ENCODE measurements at regions not wholly inside any gene's neighbourhood (a gene's known extent, or its start where the extent isn't known, plus 50 kb on each side); places are given as distances from the start of the nearest gene placed in this dataset.
"Not testable (repeated sequence)": the region's sequence is repeated elsewhere in the genome, so short reads cannot be mapped to it uniquely, and the experiment has no call there.

DNA sequence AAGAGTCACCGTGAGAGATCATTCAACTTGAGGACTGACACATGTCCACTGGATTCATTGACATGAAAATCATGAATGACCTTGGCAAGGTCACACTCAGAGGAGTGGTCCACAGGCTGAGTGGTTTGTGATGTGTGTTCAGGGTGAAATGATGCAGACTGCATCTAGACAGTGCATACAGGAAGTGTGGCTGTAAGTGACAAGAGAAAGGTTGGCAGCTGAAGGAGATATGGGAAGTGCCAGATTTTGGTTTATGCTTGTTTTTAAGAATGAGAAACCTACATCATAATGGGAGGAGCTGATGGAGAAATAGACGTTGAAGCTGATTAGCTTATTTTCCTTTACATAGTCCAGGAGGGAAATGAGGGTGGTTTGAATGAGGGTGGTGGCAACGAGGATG, 64.8 kb upstream of the VIPR2 start:
- DNase-seq (ENCODE audit: low spot score), result no peak

DNA sequence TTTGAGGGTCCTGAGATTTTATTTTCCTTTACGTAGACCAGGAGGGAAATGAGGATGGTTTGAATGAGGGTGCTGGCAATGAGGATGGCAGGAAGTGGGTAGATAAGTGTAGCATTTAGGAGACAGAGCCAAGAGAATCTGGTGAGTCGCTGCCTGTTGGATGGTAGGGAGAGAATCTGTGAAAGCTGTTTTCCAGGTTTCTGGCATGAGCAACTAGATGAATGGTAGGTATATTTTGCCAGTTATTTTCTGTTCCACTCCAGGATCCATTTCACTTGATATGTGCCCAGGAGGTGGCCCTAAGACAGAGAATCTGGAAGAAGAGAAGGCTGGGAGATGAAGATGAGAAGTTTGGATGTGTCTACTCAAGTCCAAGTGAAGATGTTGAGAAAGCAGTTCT, 63.3 kb upstream of the VIPR2 start:
- DNase-seq (ENCODE audit: low spot score), result no peak

DNA sequence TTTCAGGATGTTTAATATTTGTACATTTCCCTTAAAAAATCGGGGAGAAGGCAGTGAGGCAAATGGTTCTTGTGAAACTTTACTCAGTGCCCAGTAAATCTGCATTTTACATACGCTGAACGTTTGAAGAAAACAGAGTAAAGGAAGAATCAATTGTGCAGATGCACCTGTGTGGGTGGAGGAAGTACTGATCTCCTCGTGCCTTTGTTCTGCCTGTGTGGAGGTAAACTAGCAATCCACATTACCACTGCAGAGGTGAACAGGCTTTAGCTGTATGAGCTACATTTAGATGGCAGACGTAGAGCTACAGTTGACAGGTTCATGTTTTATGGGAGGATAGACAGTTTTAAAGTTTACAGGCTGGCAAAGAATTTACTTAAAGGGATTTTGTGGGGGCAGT, 62.7 kb upstream of the VIPR2 start:
- DNase-seq (ENCODE audit: low spot score), result no peak

DNA sequence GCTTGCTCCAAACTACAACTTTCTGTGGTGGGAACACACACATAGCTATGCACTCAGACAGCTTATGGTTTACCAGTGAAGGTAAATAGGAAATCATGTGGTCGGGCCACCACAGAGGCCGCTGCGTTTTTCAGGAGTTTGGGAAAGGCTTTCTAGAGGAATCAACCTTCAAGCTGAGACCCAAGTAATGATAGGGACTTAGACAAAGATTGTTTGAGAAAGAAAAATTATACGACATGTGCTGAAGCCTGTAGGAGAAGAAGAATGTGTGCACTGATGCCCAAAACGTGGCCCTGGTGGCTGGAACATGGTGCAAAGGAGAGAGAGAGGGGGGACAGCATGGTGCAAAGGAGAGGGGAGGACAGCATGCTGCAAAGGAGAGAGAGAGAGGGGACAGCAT, 61.2 kb upstream of the VIPR2 start:
- no peak for DNase-seq (ENCODE audit: low spot score)

DNA sequence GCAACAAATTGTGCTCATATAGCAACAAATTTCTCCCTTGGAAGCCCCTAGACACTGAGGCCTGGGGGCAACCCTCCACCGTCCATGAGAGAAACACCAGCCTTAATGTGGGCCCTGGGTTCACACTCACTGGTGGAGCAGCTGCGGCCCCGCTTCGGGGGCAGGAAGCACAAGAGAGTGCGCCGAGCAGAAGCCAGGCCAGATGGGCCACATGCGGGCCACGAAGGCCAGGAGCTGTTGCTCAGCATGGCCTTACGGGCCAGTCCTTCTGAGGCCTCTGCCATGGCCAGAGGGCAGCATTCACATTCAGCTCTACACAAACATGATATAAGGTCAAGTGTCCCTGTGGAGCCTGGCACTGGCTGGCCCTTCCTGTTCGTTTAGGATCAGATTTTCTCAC, 60.0 kb upstream of the VIPR2 start:
- DNase-seq (ENCODE audit: low spot score), result no peak

DNA sequence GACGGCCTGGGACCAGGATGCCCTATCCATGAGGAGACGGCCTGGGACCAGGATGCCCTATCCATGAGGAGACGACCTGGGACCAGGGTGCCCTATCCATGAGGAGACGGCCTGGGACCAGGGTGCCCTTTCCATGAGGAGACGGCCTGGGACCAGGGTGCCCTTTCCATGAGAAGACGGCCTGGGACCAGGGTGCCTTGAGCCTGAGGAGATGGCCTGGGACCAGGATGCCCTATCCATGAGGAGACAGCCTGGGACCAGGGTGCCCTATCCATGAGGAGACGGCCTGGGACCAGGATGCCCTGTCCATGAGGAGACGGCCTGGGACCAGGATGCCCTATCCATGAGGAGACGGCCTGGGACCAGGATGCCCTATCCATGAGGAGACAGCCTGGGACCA, 58.6 kb upstream of the VIPR2 start:
- not testable (repeated sequence) for DNase-seq (ENCODE audit: low spot score)

DNA sequence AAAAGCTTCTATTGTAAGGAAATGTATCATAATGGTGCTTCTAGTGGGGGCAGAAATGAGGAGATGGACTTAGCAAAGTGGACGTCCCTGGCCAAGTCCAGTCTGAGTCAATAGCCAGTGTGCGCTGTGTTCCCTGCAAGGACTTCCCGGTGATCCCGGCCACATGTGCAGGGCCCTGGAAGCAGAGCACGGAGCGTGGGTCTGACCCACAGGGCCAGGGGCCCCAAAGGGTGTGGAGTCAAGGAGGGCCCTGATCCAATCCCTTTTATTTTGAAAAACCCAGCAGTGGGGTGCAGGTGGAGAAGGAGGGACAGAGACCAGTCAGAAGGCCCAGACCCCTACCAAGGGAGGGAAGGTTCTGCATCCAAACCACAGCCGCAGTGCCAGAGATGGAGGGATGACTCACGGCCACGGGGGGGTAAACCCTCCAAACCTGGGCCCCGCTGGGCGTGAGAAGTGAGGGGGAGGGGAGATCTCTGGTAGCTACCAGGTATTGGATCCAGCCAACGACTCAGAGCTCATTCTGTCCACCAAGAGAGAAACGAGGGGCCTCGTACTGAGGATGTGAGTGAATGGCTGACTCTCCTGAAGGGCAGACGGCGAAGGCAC, 57.2 kb upstream of the VIPR2 start:
- DNase-seq (ENCODE audit: low spot score), result no peak

DNA sequence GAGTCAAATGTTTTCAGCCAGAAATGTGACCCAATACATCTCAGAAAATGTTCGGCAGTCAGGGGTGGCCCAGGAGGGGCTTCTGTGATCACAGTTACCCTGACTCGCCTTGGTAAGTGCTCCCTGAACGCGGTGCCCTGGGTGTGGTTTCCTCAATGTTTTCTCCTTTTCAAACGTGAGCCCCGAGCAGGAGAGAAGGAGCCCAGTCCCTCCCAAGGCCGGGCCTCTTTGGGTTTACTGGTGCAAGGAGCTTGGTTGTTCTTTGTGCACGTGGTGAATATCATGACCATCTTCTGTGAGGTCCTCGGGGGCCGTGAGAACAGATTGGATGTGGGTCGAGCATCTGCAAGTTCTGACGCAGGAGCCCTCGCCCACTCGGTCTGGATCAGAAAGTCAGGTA, 55.8 kb upstream of the VIPR2 start:
- DNase-seq (ENCODE audit: low spot score), result no peak

DNA sequence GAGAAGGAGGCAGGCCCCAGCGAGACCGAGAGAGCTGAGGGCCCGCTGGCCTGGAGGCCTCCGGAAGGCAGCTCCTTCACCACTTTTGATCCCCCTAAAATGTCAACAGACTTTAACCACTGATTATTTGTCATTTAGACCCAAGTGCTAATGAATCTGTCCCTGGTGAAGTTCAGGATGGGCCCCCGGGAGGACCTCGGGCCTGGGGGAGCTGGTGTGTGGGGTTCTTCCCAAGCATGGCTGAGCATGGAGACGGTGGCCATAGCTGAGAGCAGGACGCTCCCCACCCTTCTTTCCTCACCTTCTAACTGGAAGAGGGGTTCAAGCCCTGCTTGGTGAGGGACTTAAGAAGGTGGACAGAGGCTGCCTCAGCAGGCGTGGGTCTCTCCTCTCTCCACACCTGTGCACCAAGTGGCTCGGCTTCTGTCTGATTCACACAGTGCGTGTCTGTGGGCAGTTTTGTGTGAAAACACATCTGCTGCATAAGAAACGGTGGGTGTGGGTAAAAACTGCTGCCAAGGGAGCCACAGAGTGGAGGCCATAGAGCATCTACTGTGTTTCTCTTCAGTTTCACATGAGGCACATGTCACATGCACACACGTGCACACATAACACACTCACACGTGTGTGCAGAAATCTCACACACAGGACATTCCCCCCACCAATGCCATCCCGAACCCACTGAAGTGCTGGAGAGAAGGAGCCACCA, 53.5 kb upstream of the VIPR2 start:
- no peak for DNase-seq (ENCODE audit: low spot score)

DNA sequence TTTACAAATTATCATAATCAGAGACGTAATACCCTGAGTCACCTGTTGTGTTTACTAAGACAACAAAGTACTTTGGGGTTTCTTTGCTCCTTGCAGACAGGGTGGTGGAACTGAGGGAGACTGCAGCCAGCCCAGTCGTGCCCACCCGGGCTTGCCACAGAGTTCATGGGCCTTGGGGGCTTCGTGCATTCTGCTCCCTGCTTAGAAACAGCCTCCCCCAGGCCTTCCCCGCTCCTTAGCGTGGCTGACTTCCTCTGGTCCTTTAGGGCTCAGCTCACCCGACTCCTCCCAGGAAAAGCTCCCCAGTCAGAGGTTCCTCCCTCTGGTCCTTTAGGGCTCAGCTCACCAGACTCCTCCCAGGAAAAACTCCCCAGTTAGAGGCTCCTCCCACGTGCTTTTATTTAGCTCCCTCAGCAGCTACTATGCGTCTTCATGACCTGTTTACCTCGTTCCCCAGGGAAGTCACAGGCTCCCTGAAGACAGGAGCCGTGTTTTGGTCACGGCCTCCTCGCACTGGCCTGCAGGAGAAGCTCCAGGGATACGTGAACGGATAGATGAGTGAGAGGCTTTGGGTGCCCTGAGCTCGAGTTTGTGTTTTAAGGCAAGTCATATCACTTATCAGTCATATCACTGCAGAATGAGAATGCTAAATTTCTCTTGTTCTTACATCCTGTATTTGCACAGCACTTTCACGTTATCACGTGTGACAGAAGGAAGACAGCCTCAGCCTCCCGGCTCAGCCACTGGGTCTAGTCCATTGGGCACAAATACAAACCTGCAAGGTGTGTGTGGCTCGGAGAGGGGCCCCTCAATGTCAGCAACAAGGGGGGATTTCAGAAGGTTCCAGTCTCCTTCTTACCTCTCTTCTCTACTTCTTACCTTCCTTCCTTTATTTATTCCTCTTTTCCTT, 52.7 kb upstream of the VIPR2 start:
- peak; percentile 85 for DNase-seq (ENCODE audit: low spot score)

DNA sequence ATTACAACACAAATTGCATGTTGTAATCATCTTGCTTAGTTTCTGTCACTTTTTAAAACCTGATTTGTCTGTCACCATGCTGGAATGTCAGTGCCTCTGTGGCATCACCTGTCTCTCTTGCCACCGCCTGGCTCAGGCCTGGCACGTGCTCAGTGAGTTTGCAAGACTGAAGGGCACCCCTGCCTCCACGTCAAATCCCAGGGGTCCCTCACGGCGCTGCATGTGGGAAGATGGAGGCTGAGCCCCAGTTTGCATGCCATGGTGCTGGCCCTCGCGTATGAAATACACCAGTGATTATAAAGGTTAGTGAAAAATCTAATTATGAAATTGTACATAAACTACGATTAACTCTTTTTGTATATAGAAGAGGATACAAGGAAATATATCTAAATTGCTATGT, 51.9 kb upstream of the VIPR2 start:
- no peak for DNase-seq (ENCODE audit: low spot score)

DNA sequence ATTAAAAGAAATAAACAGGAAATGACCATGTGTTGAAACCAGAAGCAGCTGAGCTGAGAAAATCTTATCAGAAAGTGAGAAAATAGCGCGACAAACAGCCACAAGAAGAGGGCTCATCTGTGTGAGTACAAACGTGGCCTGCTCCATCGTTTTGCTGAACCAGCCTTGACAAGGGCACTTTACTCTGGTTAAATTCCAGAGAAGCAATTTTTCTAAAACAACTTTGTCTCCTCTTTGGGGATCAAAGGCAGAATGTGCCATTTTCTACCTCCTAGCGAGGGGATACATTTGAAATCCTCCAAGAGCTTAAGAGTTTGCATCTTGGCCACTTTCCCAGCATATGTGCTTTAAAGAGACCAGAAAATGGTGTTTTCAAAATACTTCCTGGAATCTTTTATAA, 51.3 kb upstream of the VIPR2 start:
- peak; percentile 12 for DNase-seq (ENCODE audit: low spot score)
